Activated naive CD8-positive, alpha-beta T cell treated with anti-CD3 and anti-CD28 coated beads for 36 hours (primary cell): ENCODE measurements at regions not wholly inside any gene's neighbourhood (a gene's known extent, or its start where the extent isn't known, plus 50 kb on each side); places are given as distances from the start of the nearest gene placed in this dataset.
"Not testable (repeated sequence)": the region's sequence is repeated elsewhere in the genome, so short reads cannot be mapped to it uniquely, and the experiment has no call there.

ENCODE experiments used
- DNase-seq: peaks from one replicate; pipeline ENCODE4 v3.0.0; 2021
- H3K27ac Mint-ChIP-seq: one replicate; pipeline ENCODE4 v1.8.0; 2022; ENCODE audit warnings: mild to moderate bottlenecking, moderate library complexity, mixed read lengths
- H3K27me3 Mint-ChIP-seq: one replicate; pipeline ENCODE4 v1.8.0; 2022; ENCODE audit warnings: mild to moderate bottlenecking, mixed read lengths
- H3K36me3 Mint-ChIP-seq: one replicate; pipeline ENCODE4 v1.8.0; 2021; ENCODE audit warnings: mild to moderate bottlenecking, mixed read lengths
- H3K4me1 Mint-ChIP-seq: one replicate; pipeline ENCODE4 v1.8.0; 2021; ENCODE audit warnings: mixed read lengths
- H3K4me3 Mint-ChIP-seq: one replicate; pipeline ENCODE4 v1.8.0; 2022; ENCODE audit warnings: mild to moderate bottlenecking, moderate library complexity, mixed read lengths
- H3K9me3 Mint-ChIP-seq: one replicate; pipeline ENCODE4 v1.8.0; 2022; ENCODE audit warnings: mixed read lengths

DNA sequence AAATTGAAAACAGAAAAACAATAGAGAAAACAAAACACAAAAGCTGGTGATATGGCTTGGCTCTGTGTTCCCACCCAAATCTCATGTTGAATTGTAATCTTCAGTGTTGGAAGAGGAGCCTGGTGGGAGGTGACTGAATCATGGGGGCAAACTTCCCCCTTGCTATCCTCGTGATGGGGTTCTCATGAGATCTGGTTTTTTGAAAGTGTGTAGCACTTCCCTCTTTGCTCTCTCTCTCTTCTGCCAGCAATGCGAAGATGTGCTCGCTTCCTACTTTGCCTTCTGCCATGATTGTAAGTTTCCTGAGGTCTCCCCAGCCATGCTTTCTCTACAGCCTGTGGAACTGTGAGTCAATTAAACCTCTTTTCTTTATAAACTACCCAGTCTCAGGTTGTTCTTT is 112.3 kb upstream of the UXS1 start:
- H3K4me3 Mint-ChIP-seq = no peak overlapping the region
- no peak overlapping the region for H3K27ac Mint-ChIP-seq
- H3K9me3 Mint-ChIP-seq = no peaks in the 10 kb centered on the region
- no peaks in the 10 kb centered on the region for H3K27me3 Mint-ChIP-seq
- no peaks in the 10 kb centered on the region for H3K36me3 Mint-ChIP-seq
- no peak for DNase-seq
- peaks cover 2% of the 10 kb centered on the region for H3K4me1 Mint-ChIP-seq

DNA sequence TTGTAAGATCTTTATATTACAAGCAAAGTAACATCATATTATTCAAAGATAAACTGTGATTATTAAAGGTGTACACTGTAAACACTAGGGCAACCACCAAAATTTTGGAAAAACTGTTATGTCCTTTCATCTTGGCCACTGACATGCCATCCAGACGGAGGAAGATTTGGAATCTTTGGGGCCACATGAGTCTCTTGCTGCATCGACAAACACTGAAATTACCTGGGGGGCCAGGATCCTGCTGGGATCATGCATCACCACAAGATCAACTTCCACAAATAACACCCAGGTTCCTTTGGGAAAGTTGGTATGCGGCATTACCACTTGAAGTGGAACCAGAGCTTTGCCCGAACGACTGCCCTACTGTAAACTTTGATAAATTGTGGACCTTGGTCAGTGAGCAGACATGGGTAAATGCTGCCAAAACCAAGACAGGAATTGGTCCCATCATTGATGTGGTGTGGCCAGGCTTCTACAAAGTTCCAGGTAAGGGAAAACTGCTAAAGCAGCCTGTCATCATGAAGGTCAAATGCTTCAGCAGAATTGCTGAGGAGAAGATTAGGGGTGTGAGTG is 110.6 kb upstream of the UXS1 start:
- H3K27me3 Mint-ChIP-seq = no peaks in the 10 kb centered on the region
- no peak overlapping the region for H3K27ac Mint-ChIP-seq
- H3K9me3 Mint-ChIP-seq = no peaks in the 10 kb centered on the region

GRCh38 chr2:106299696-106300095 is 105.6 kb upstream of the UXS1 start:
- no peaks in the 10 kb centered on the region for H3K9me3 Mint-ChIP-seq
- H3K27me3 Mint-ChIP-seq = no peaks in the 10 kb centered on the region
- H3K4me1 Mint-ChIP-seq = no peaks in the 10 kb centered on the region
- no peak for DNase-seq
- no peak overlapping the region for H3K27ac Mint-ChIP-seq
- no peak overlapping the region for H3K4me3 Mint-ChIP-seq
- H3K36me3 Mint-ChIP-seq = no peaks in the 10 kb centered on the region

More for the DNA sequence above, 110.6 kb upstream of the UXS1 start:
- Mint-ChIP-seq H3K4me1 (peaks cover 2% of the 10 kb centered on the region), H3K36me3 (no peaks in the 10 kb centered on the region), H3K4me3 (no peak overlapping the region)
- no peak for DNase-seq

DNA sequence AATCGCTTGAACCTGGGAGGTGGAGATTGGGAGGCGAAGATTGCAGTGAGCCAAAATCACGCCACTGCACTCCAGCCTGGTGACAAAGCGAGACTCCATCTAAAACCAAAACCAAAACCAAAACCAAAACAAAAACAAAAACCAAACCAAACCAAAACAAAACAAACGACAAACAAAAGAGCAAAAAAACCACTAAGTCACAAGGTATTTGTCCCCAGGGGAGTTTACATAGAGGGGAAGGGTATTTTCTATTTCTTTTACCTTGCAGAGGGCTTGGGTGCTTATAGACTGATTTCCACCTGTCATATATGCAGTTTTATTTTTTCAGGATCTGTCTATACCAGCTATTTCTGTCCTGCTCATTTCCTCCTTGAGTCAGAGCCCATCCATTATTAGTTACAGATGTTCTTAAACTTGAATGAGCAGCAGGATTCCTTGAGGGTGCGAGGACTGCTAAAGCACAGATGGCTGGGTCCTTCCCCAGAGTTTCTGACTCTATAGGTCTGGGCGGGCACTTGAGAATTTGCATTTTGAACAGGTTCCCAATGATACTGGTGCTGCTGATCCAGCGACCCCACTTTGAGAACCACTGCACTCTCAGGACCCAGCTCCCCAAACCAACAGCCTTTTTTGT is 102.2 kb upstream of the UXS1 start:
- no peaks in the 10 kb centered on the region for H3K36me3 Mint-ChIP-seq
- H3K4me3 Mint-ChIP-seq = no peak overlapping the region
- H3K9me3 Mint-ChIP-seq = no peaks in the 10 kb centered on the region
- no peaks in the 10 kb centered on the region for H3K27me3 Mint-ChIP-seq
- no peak overlapping the region for H3K27ac Mint-ChIP-seq
- no peaks in the 10 kb centered on the region for H3K4me1 Mint-ChIP-seq
- DNase-seq = no peak

DNA sequence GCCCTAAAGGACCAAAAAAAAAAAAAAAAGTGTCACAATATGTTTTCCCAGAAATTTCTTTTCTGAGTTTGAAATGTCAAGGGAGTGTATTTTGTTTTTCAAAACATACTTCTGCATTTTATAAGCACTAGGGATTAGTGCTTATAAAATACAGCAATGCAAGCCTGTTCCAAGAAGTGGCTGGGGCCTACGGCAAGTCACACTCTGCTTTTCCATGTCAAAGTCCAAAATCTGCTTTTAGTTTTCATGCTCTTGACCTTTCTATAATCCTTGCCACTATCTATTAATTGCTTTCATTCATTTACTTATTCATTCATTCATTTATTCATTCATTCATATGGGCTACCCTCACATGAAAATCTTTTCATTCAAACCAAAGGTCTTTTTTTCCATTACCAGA is 100.1 kb upstream of the UXS1 start:
- Mint-ChIP-seq H3K27me3 (no peaks in the 10 kb centered on the region), H3K27ac (no peak overlapping the region), H3K4me1 (no peaks in the 10 kb centered on the region), H3K9me3 (no peaks in the 10 kb centered on the region), H3K4me3 (no peak overlapping the region), H3K36me3 (no peaks in the 10 kb centered on the region)
- no peak for DNase-seq

DNA sequence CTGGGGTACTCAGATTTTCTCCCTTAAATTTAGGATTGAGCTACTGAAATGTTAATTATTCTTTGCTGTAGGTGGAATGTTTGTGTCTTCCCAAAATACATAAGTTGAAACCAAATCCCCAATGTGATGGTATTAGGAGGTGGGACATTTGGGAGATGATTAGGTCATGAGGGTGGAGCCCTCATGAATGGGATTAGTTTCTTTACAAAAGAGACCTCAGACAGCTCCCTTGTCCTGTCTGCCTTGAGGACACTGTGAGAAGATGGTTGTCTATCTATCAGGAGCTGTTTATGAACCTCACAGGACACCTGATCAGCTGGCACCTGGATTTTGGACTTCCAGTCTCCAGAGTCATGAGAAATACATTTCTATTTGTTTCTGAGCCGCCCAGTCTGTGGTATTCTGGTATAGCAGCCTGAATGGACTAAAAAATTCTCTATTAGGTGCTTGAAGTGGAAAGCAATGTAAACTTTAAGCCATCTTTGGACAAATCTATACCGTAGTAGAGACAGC is 99.2 kb upstream of the UXS1 start:
- Mint-ChIP-seq H3K4me1 (no peaks in the 10 kb centered on the region), H3K27ac (no peak overlapping the region), H3K9me3 (no peaks in the 10 kb centered on the region), H3K36me3 (no peaks in the 10 kb centered on the region), H3K27me3 (no peaks in the 10 kb centered on the region), H3K4me3 (no peak overlapping the region)
- no peak for DNase-seq

- H3K4me1 Mint-ChIP-seq = no peaks in the 10 kb centered on the region
- no peaks in the 10 kb centered on the region for H3K27me3 Mint-ChIP-seq
- DNase-seq = no peak
- no peak overlapping the region for H3K27ac Mint-ChIP-seq
- H3K36me3 Mint-ChIP-seq = no peaks in the 10 kb centered on the region
- H3K4me3 Mint-ChIP-seq = no peak overlapping the region
- H3K9me3 Mint-ChIP-seq = no peaks in the 10 kb centered on the region
Measured at GRCh38 chr2:106292627-106293026, 98.5 kb upstream of the UXS1 start.

GRCh38 chr2:106288873-106289272 is 94.8 kb upstream of the UXS1 start:
- Mint-ChIP-seq H3K4me1 (no peaks in the 10 kb centered on the region), H3K27me3 (no peaks in the 10 kb centered on the region), H3K9me3 (peaks cover 2% of the 10 kb centered on the region), H3K4me3 (no peak overlapping the region), H3K36me3 (no peaks in the 10 kb centered on the region), H3K27ac (no peak overlapping the region)
- no peak for DNase-seq

DNA sequence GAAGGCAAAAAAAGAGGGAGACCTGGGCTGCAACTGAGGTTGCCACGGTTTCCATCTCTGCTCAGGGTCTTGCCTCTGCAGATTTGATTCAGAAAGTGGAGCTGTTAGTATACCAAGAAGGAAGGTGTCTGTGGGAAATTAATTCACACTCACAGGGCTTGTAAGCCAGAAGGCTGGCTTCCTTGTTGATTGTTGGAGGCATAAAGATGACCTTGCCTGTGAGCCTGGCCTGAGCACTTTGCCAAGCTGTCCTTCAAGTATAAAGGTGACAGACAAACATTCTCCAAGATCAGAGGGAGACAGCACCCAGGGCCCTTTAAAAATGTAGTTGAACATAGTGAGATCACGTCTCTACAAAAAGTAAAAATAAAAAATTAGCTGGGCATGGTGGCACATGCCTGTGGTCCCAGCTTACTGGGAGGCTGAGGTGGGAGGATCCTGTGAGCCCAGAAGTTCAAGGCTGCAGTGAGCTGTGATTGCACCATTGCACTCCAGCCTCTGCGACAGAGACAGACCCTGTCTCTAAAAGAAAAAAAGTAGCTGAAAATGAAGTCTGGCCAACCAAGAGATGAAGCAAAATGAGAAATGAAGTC is 91.2 kb upstream of the UXS1 start:
- H3K27me3 Mint-ChIP-seq = no peaks in the 10 kb centered on the region
- H3K36me3 Mint-ChIP-seq = no peaks in the 10 kb centered on the region
- no peaks in the 10 kb centered on the region for H3K4me1 Mint-ChIP-seq
- DNase-seq = no peak
- H3K9me3 Mint-ChIP-seq = peaks cover 2% of the 10 kb centered on the region
- no peak overlapping the region for H3K4me3 Mint-ChIP-seq
- no peak overlapping the region for H3K27ac Mint-ChIP-seq

- Mint-ChIP-seq H3K27ac (no peak overlapping the region), H3K4me3 (no peak overlapping the region), H3K9me3 (peaks cover 2% of the 10 kb centered on the region), H3K4me1 (no peaks in the 10 kb centered on the region), H3K27me3 (no peaks in the 10 kb centered on the region), H3K36me3 (no peaks in the 10 kb centered on the region)
- no peak for DNase-seq
Measured at GRCh38 chr2:106284691-106285202, 90.6 kb upstream of the UXS1 start.

DNA sequence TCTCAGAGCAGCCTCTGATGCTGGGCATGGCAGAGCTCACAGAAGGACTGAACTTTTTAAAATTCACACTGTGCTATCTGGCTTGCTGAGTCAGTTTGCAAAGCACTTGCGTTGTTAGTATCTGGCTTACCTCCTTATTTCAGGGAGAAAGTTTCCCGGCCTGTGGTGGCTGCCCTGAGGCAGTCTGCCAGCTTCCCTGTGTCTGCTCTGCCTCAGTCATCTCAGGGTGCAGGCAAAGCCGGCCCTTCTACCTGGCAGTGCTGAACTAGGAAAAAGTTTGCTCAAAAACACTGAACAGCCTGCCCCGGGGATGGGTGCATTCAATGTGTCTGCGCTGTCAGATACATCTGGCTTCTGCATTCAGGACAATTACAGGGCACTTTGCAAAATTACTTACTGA is 90.2 kb upstream of the UXS1 start:
- H3K4me3 Mint-ChIP-seq = no peak overlapping the region
- no peaks in the 10 kb centered on the region for H3K27me3 Mint-ChIP-seq
- peaks cover 2% of the 10 kb centered on the region for H3K9me3 Mint-ChIP-seq
- no peaks in the 10 kb centered on the region for H3K36me3 Mint-ChIP-seq
- no peaks in the 10 kb centered on the region for H3K4me1 Mint-ChIP-seq
- no peak for DNase-seq
- no peak overlapping the region for H3K27ac Mint-ChIP-seq

DNA sequence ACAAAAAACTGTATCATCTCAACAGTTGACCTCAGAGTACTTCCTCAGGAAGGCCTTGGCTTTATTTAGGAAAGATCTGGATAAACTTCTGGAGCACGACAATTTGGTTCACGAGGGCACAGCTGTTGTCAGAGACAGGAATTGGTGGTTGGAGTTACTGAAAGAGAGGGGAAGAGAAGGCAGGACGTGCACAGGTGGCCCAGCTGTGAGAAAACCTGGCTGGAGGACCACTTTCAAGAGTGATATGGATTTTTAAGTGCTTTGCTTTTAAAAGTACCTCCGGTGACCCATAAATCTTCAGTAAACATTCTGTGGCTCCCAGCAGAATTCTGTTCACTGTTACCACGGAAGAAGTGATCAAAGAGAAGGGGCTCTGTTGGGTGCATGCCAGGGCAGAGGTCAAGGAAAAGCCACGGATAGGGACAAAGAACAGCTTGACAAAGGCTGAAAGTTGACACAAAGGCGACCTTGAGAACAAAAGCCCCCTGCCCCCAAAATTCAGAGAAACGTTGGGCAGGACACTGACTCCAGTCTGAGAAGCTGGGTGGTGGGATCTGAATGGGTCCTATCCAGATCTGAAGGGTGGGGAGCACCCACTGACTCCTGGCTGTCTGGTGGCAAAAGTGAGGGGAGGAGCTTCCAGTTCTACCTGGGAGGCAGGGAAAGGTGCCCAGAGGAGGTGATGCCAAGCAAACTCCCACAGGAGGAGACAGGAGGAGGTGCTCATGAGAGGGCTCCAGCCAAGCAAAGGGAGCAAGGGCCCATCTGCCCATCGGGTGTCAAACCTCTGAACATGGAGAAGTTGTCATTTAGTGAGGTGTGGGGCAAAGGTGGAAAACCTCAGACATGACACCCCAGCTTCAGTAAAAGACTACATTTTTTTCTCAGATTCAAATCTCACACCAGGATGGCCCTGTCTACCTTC is 89.4 kb upstream of the UXS1 start:
- H3K36me3 Mint-ChIP-seq, DNase-seq, H3K27me3 Mint-ChIP-seq, H3K9me3 Mint-ChIP-seq, H3K4me1 Mint-ChIP-seq, H3K27ac Mint-ChIP-seq, H3K4me3 Mint-ChIP-seq: not testable (repeated sequence)

DNA sequence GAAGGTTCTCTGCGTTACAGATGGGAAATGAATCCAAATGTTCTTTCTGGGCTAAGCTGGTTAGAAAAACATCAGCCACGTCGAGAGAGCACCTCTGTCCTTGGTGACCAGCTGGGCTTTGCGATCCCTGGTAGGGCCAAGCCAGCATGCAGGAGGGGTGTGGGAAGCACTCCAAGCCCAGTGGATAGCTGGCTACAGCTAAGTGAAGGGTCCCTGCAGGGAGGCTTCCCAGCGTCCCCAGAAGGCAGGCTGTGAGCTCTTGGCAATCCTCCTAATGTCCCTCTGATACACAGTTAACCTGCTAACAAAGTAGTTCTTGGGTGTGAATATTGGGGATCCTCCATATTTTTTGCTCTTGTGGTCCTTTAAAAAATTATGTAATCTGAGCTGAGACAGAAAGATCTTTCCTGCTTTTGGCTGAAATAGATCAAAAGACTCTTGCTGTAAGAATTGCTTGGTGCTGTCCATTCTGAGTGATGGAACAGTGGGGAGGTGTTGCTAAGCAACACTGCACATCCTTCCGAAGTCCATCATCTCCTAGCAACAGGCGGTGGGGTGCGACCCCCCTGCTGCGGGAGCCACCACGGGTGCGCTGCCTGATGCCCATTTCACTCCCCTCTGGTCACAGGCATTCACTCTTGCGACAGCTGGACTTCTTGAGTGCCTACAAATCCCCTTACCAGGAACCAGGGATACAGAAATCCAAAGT is 88.5 kb upstream of the UXS1 start:
- Mint-ChIP-seq H3K27me3 (no peaks in the 10 kb centered on the region), H3K4me1 (no peaks in the 10 kb centered on the region), H3K36me3 (no peaks in the 10 kb centered on the region), H3K9me3 (peaks cover 2% of the 10 kb centered on the region), H3K27ac (no peak overlapping the region), H3K4me3 (no peak overlapping the region)
- no peak for DNase-seq

GRCh38 chr2:106281907-106282430 is 87.9 kb upstream of the UXS1 start:
- not testable (repeated sequence) for H3K27ac Mint-ChIP-seq, H3K27me3 Mint-ChIP-seq, H3K36me3 Mint-ChIP-seq, DNase-seq, H3K9me3 Mint-ChIP-seq, H3K4me3 Mint-ChIP-seq, H3K4me1 Mint-ChIP-seq
